GM13977 (cell line): ENCODE measurements at regions not wholly inside any gene's neighbourhood (a gene's known extent, or its start where the extent isn't known, plus 50 kb on each side); places are given as distances from the start of the nearest gene placed in this dataset.

ENCODE experiments used
- DNase-seq: peaks from one replicate; pipeline ENCODE4 v3.0.0; 2012; ENCODE audit warnings: low spot score
- in situ Hi-C: fragments of 300-500 bp; cut with MboI; formaldehyde crosslinking; loops from one replicate; pipeline ENCODE4 v1.12.0; 2022; ENCODE audit warnings: low sequenced_read_pairs, low pct_unique_long_range_greater_than_20kb, mixed read lengths, inconsistent platforms; ENCODE audit not compliant: unreplicated experiment
- TF ChIP-seq, protein P1 (sequence below): IDR thresholded peaks from 2 replicates; pipeline ENCODE4 v1.5.1; 2012; ENCODE audit warnings: mild to moderate bottlenecking, control low read depth; ENCODE audit not compliant: insufficient read depth; ENCODE audit errors: extremely low read depth, missing control alignments

DNA sequence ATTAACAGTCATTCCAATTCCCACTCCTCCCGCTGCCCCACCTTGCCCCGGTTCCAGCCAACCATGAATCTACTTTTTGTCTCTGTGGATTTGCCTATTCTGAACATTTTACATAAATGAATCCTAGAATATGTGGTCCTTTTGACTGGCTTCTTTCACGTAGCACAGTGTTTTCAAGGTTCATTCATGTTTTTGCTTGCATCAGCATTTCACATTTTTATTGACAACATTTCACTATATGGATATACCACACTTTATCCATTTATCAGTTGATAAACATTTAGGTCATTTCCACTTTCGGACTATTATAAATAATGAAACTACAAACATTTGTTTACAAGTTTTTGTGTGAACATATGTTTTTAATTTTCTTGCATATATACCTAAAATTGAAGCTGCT, 182.0 kb downstream of the ZNF248 start:
- no peak for DNase-seq
- TF ChIP-seq, protein P1, sequence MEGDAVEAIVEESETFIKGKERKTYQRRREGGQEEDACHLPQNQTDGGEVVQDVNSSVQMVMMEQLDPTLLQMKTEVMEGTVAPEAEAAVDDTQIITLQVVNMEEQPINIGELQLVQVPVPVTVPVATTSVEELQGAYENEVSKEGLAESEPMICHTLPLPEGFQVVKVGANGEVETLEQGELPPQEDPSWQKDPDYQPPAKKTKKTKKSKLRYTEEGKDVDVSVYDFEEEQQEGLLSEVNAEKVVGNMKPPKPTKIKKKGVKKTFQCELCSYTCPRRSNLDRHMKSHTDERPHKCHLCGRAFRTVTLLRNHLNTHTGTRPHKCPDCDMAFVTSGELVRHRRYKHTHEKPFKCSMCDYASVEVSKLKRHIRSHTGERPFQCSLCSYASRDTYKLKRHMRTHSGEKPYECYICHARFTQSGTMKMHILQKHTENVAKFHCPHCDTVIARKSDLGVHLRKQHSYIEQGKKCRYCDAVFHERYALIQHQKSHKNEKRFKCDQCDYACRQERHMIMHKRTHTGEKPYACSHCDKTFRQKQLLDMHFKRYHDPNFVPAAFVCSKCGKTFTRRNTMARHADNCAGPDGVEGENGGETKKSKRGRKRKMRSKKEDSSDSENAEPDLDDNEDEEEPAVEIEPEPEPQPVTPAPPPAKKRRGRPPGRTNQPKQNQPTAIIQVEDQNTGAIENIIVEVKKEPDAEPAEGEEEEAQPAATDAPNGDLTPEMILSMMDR, result no peak
- in situ Hi-C loops, result no loop called here

DNA sequence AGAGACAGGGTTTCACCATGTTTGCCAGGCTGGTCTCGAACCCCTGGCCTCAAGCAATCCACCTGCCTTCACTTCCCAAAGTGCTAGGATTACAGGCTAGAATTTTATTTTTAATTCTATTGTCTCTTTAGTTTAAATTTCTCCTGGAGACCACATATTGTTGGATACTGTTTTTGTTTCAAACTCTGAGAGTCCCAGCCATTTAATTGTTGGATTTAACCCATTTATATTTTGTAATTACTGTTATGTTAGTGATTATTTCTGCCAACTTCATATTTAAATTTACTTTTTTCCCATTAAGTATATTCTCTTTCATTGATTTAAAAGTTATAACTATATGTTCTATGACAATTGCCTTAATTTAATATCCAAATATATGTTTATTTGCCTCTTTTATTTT, 185.6 kb downstream of the ZNF248 start:
- no peak for DNase-seq
- TF ChIP-seq, protein P1, result no peak
- in situ Hi-C loops, result no loop called here

DNA sequence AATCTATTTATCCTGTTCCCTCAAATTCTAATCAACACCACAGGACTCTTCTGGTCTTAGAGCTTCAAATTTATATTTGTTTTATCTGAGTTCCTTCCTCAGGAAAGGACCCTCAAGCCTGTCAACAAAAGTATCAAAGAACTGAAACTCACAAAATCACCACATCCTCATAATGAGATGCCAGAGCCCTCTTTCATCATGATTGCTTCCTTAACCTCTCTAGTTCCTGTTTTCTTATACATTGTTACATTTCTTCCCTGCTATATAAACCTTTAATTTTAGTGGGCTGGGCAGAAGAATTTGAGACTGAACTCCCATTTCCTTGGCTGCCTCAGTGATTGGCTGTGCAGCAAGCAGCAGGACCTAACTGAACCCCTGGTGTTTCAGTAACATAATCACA, 189.7 kb downstream of the ZNF248 start:
- TF ChIP-seq, protein P1, result no peak
- in situ Hi-C loops, result no loop called here
- DNase-seq, result no peak

DNA sequence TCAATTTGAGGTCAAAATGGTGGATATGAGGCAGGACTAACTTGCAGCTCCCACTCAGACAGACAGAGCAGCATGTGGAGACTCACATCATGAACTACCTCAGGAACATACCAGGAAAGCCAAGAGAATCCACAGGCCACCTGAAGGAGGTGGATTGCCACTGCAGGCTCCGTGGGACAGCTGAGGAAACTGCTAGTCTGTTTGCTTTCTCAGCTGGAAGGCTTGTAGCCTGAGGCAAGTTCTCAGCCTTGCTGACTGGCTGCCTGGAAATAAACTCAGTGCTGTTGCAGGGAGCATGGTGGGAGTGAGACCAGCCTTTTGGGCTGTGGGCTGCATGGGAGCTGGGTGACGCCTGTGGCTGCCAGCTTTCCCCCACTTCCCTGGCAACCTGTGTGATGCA, 202.9 kb downstream of the ZNF248 start:
- TF ChIP-seq, protein P1, result no peak
- in situ Hi-C loops, result no loop called here
- no peak for DNase-seq

DNA sequence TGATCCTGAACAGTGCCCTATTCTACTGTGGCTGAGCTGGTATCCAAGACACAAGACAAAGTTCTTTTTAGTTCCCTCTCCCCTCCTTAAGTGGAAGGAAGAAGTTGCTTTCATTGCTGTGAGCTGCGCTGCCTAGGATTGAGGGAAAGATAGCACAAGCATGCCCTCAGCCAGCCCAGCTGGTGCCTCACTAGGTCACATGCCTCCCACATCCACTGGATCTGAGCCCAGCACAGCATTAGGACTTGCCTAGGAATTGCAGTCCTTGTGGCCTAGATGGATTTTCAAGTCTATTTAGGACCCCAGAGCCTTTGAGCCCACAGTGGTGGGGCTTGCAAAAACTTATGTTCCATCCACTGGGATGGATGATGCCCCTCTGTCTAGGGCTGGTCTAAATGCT, 214.2 kb downstream of the ZNF248 start:
- TF ChIP-seq, protein P1, result no peak
- in situ Hi-C loops, result no loop called here
- DNase-seq, result no peak

DNA sequence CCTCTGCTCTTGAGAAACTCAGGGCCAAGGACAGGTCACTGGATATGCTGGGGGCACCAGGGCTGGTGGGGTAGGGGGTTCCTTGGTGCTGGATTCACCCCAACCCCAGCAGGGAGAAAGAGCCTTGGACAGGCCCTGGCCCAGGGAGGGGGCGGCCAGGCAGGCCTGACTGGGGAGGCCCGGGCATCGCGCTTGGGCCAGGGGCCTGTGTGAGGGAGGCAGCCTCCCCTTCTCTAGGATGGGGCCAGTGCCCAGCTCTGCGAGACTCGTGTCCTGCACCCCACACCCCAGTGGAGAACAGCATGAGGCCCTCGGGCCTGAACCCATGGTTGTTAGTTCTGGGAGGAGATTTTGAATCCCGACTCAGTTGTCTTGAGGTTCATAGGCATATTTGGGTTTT, 217.1 kb downstream of the ZNF248 start:
- no peak for DNase-seq
- in situ Hi-C loops, result no loop called here
- TF ChIP-seq, protein P1, result no peak

DNA sequence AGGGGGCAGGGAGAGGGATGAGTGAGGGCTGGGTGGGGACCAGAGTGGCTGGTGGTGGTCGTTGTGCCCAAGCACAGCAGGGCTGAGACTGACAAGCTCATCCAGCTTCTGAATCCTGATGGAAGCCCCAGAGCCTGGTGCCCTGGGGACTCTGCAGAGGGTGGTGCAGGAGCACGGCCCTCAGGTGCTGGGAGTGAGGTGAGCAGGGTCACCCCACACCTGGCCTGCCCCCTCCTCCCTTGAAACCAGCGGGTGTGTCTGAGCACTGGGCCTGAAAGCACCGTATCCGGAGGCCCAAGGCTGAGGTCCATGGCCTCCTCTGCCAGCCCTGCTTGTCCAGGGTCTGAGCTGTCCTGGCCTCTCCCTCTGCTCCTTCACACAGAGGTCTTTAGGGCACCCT, 218.2 kb downstream of the ZNF248 start:
- DNase-seq, result no peak
- in situ Hi-C loops, result no loop called here
- TF ChIP-seq, protein P1, result no peak
